ENCODE measurements at regions not wholly inside any gene's neighbourhood (a gene's known extent, or its start where the extent isn't known, plus 50 kb on each side); places are given as distances from the start of the nearest gene placed in this dataset.

- H3K36me3 Mint-ChIP-seq, result no peaks in the 10 kb centered on the region
- peaks cover 0 to 3% (median 0%) of the 10 kb centered on the region in 3 donors for H3K9me3 Mint-ChIP-seq
- H3K27ac ChIP-seq (ENCODE audit: low read length), result no peak overlapping the region
- ChIA-PET POLR2A (no interaction called here), CTCF (no interaction called here)
- H3K4me3 Mint-ChIP-seq, result no peak overlapping the region
- H3K4me1 ChIP-seq (ENCODE audit: control insufficient read depth in 1 of 2, extremely low read depth in 1 of 2, insufficient read depth in 2 of 2, low read length in 2 of 2), result no peaks in the 10 kb centered on the region
- H3K4me3 ChIP-seq (ENCODE audit: control insufficient read depth in 1 of 2, extremely low read depth in 1 of 2, low read length in 1 of 2), result no peak overlapping the region
- no peaks in the 10 kb centered on the region for H3K27me3 Mint-ChIP-seq
- H3K4me1 Mint-ChIP-seq, result no peaks in the 10 kb centered on the region
- DNase-seq, result no peak
- WGBS (ENCODE audit: insufficient coverage), result 86% methylated on average over 1 of the region's 2 CpGs
- no peak overlapping the region for H3K27ac Mint-ChIP-seq
- no peaks in the 10 kb centered on the region for H3K36me3 ChIP-seq (ENCODE audit: control insufficient read depth in 2 of 2, extremely low read depth in 1 of 2, insufficient read depth in 1 of 2, low read length in 1 of 2)
- no peaks in the 10 kb centered on the region for H3K9me3 ChIP-seq
- H3K27me3 ChIP-seq (replicated peaks in 1 of 2; ENCODE audit: control insufficient read depth in 2 of 2, extremely low read depth in 1 of 2, insufficient read depth in 2 of 2, low read length in 1 of 2), result no peaks in the 10 kb centered on the region
- ATAC-seq (replicated peaks in 1 of 4), result no peak
Measured at GRCh38 chr9:78676009-78676408, 379.1 kb downstream of the PSAT1 start.

GRCh38 chr9:78676623-78677022 is 379.7 kb downstream of the PSAT1 start:
- no peak overlapping the region for H3K4me3 ChIP-seq (ENCODE audit: control insufficient read depth in 1 of 2, extremely low read depth in 1 of 2, low read length in 1 of 2)
- H3K9me3 Mint-ChIP-seq, result peaks cover 0 to 3% (median 0%) of the 10 kb centered on the region in 3 donors
- H3K27ac ChIP-seq (ENCODE audit: low read length), result no peak overlapping the region
- ATAC-seq (replicated peaks in 1 of 4) (no peak), DNase-seq (no peak)
- ChIA-PET POLR2A (no interaction called here), CTCF (no interaction called here)
- no peaks in the 10 kb centered on the region for H3K36me3 Mint-ChIP-seq
- no peaks in the 10 kb centered on the region for H3K36me3 ChIP-seq (ENCODE audit: control insufficient read depth in 2 of 2, extremely low read depth in 1 of 2, insufficient read depth in 1 of 2, low read length in 1 of 2)
- H3K9me3 ChIP-seq, result no peaks in the 10 kb centered on the region
- H3K27ac Mint-ChIP-seq, result no peak overlapping the region
- no peaks in the 10 kb centered on the region for H3K4me1 ChIP-seq (ENCODE audit: control insufficient read depth in 1 of 2, extremely low read depth in 1 of 2, insufficient read depth in 2 of 2, low read length in 2 of 2)
- H3K4me3 Mint-ChIP-seq, result no peak overlapping the region
- H3K4me1 Mint-ChIP-seq, result no peaks in the 10 kb centered on the region
- no peaks in the 10 kb centered on the region for H3K27me3 Mint-ChIP-seq
- H3K27me3 ChIP-seq (replicated peaks in 1 of 2; ENCODE audit: control insufficient read depth in 2 of 2, extremely low read depth in 1 of 2, insufficient read depth in 2 of 2, low read length in 1 of 2), result no peaks in the 10 kb centered on the region

DNA sequence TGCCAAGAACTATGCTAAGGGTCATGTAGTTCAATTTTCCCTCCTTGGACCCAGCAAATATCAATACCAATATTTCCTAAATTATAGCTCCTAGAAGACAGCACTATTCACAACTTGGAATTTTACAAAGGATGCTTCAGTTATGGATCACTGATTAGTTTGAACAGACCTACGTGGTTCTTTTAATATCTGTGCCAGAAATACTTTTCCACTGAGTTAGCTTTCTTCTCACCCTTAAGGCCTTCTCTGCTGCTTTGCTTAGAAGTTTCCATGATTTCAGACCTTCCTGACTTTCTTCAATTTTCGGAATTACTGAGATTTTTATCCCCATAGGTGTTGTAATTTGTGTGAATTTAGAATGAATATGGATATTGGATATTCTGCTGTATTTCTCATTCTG is 380.4 kb downstream of the PSAT1 start:
- ATAC-seq (replicated peaks in 1 of 4) (no peak), DNase-seq (no peak)
- Mint-ChIP-seq H3K4me3 (no peak overlapping the region), H3K4me1 (no peaks in the 10 kb centered on the region), H3K9me3 (peaks cover 0 to 3% (median 2%) of the 10 kb centered on the region in 3 donors), H3K27ac (no peak overlapping the region), H3K36me3 (no peaks in the 10 kb centered on the region), H3K27me3 (no peaks in the 10 kb centered on the region)
- H3K27ac ChIP-seq (ENCODE audit: low read length), result no peak overlapping the region
- ChIA-PET CTCF (no interaction called here), POLR2A (no interaction called here)
- H3K9me3 ChIP-seq, result no peaks in the 10 kb centered on the region
- H3K36me3 ChIP-seq (ENCODE audit: control insufficient read depth in 2 of 2, extremely low read depth in 1 of 2, insufficient read depth in 1 of 2, low read length in 1 of 2), result no peaks in the 10 kb centered on the region
- H3K4me1 ChIP-seq (ENCODE audit: control insufficient read depth in 1 of 2, extremely low read depth in 1 of 2, insufficient read depth in 2 of 2, low read length in 2 of 2), result no peaks in the 10 kb centered on the region
- no peaks in the 10 kb centered on the region for H3K27me3 ChIP-seq (replicated peaks in 1 of 2; ENCODE audit: control insufficient read depth in 2 of 2, extremely low read depth in 1 of 2, insufficient read depth in 2 of 2, low read length in 1 of 2)
- H3K4me3 ChIP-seq (ENCODE audit: control insufficient read depth in 1 of 2, extremely low read depth in 1 of 2, low read length in 1 of 2), result no peak overlapping the region
- WGBS (ENCODE audit: insufficient coverage), result 67% methylated on average over 1 of the region's 2 CpGs

DNA sequence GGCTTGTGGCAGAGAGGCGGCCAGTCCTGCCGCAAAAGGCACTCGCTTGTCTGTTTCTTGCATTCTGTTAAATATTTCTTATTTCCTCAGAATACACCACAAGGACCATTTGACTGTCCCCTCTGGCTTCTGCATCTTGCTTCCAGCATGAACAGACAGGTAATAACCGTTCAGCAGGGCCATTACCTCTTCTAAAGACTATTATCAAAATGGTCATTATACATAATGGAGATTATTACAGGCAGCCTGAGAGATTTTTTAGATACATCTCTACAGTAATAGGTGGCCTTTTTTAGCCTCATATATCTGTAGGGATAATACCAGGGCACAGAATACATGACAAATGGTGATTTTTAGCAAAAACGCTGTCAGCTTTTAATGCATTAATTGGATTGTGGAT is 382.0 kb downstream of the PSAT1 start:
- H3K36me3 ChIP-seq (ENCODE audit: control insufficient read depth in 2 of 2, extremely low read depth in 1 of 2, insufficient read depth in 1 of 2, low read length in 1 of 2), result no peaks in the 10 kb centered on the region
- H3K4me1 ChIP-seq (ENCODE audit: control insufficient read depth in 1 of 2, extremely low read depth in 1 of 2, insufficient read depth in 2 of 2, low read length in 2 of 2), result no peaks in the 10 kb centered on the region
- no peaks in the 10 kb centered on the region for H3K27me3 ChIP-seq (replicated peaks in 1 of 2; ENCODE audit: control insufficient read depth in 2 of 2, extremely low read depth in 1 of 2, insufficient read depth in 2 of 2, low read length in 1 of 2)
- no peak for ATAC-seq (replicated peaks in 1 of 4)
- no peak overlapping the region for H3K27ac Mint-ChIP-seq
- WGBS (ENCODE audit: insufficient coverage), result 100% methylated on average over 3 of the region's 5 CpGs
- peaks cover 0 to 5% (median 3%) of the 10 kb centered on the region in 3 donors for H3K9me3 Mint-ChIP-seq
- H3K36me3 Mint-ChIP-seq, result no peaks in the 10 kb centered on the region
- no peak overlapping the region for H3K4me3 ChIP-seq (ENCODE audit: control insufficient read depth in 1 of 2, extremely low read depth in 1 of 2, low read length in 1 of 2)
- no peak overlapping the region for H3K27ac ChIP-seq (ENCODE audit: low read length)
- no peak overlapping the region for H3K4me3 Mint-ChIP-seq
- no peaks in the 10 kb centered on the region for H3K9me3 ChIP-seq
- CTCF ChIA-PET, result no interaction called here
- peaks cover 0 to 3% of the 10 kb centered on the region in 2 donors for H3K27me3 Mint-ChIP-seq
- no peaks in the 10 kb centered on the region for H3K4me1 Mint-ChIP-seq
- no peak for DNase-seq
- POLR2A ChIA-PET, result no interaction called here

- peaks cover 0 to 5% (median 3%) of the 10 kb centered on the region in 3 donors for H3K9me3 Mint-ChIP-seq
- peaks cover 0 to 3% of the 10 kb centered on the region in 2 donors for H3K27me3 Mint-ChIP-seq
- H3K4me1 Mint-ChIP-seq, result no peaks in the 10 kb centered on the region
- Histone ChIP-seq H3K9me3 (no peaks in the 10 kb centered on the region), H3K4me3 (ENCODE audit: control insufficient read depth in 1 of 2, extremely low read depth in 1 of 2, low read length in 1 of 2) (no peak overlapping the region), H3K27ac (ENCODE audit: low read length) (no peak overlapping the region), H3K27me3 (replicated peaks in 1 of 2; ENCODE audit: control insufficient read depth in 2 of 2, extremely low read depth in 1 of 2, insufficient read depth in 2 of 2, low read length in 1 of 2) (no peaks in the 10 kb centered on the region), H3K4me1 (ENCODE audit: control insufficient read depth in 1 of 2, extremely low read depth in 1 of 2, insufficient read depth in 2 of 2, low read length in 2 of 2) (no peaks in the 10 kb centered on the region), H3K36me3 (ENCODE audit: control insufficient read depth in 2 of 2, extremely low read depth in 1 of 2, insufficient read depth in 1 of 2, low read length in 1 of 2) (no peaks in the 10 kb centered on the region)
- CTCF ChIA-PET, result no interaction called here
- WGBS (ENCODE audit: insufficient coverage), result 100% methylated on average over 1 of the region's 3 CpGs
- POLR2A ChIA-PET, result no interaction called here
- DNase-seq (no peak), ATAC-seq (replicated peaks in 1 of 4) (no peak)
- no peak overlapping the region for H3K27ac Mint-ChIP-seq
- H3K36me3 Mint-ChIP-seq, result no peaks in the 10 kb centered on the region
- no peak overlapping the region for H3K4me3 Mint-ChIP-seq
Measured at GRCh38 chr9:78680196-78680595, 383.3 kb downstream of the PSAT1 start.

DNA sequence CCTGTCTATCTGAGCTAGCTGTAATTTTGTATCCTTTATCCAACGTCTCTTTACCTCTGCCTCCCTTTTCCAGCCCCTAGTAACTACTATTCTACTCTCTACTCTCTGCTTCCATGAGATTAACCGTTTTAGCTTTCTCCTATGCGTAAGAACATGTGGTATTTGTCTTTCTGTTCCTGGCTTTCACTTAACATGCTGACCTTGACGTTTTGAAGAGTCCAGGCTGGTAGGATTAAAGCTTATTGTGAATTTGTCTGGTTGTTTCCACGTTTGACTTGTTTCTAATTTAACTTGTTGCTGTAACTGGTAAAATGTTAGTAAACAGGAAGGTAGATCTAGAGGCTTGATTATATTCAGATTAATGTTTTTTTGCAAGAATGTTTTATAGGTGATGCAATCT is 385.3 kb downstream of the PSAT1 start:
- Histone ChIP-seq H3K4me1 (ENCODE audit: control insufficient read depth in 1 of 2, extremely low read depth in 1 of 2, insufficient read depth in 2 of 2, low read length in 2 of 2) (no peaks in the 10 kb centered on the region), H3K27ac (ENCODE audit: low read length) (no peak overlapping the region), H3K27me3 (replicated peaks in 1 of 2; ENCODE audit: control insufficient read depth in 2 of 2, extremely low read depth in 1 of 2, insufficient read depth in 2 of 2, low read length in 1 of 2) (no peaks in the 10 kb centered on the region), H3K4me3 (ENCODE audit: control insufficient read depth in 1 of 2, extremely low read depth in 1 of 2, low read length in 1 of 2) (no peak overlapping the region), H3K36me3 (ENCODE audit: control insufficient read depth in 2 of 2, extremely low read depth in 1 of 2, insufficient read depth in 1 of 2, low read length in 1 of 2) (no peaks in the 10 kb centered on the region), H3K9me3 (no peaks in the 10 kb centered on the region)
- H3K27me3 Mint-ChIP-seq, result peaks cover 0 to 3% of the 10 kb centered on the region in 2 donors
- peaks cover 0 to 6% (median 5%) of the 10 kb centered on the region in 3 donors for H3K9me3 Mint-ChIP-seq
- ChIA-PET POLR2A (no interaction called here), CTCF (no interaction called here)
- WGBS (ENCODE audit: insufficient coverage), result 56% methylated on average over 3 of the region's 5 CpGs
- DNase-seq, result no peak
- H3K4me3 Mint-ChIP-seq, result no peak overlapping the region
- H3K36me3 Mint-ChIP-seq, result no peaks in the 10 kb centered on the region
- H3K4me1 Mint-ChIP-seq, result no peaks in the 10 kb centered on the region
- no peak overlapping the region for H3K27ac Mint-ChIP-seq
- ATAC-seq (replicated peaks in 1 of 4), result no peak

GRCh38 chr9:78685471-78685870 is 388.5 kb downstream of the PSAT1 start:
- ATAC-seq (replicated peaks in 1 of 4) (no peak), DNase-seq (no peak)
- Histone ChIP-seq H3K9me3 (no peaks in the 10 kb centered on the region), H3K4me3 (ENCODE audit: control insufficient read depth in 1 of 2, extremely low read depth in 1 of 2, low read length in 1 of 2) (no peak overlapping the region), H3K27ac (ENCODE audit: low read length) (no peak overlapping the region), H3K36me3 (ENCODE audit: control insufficient read depth in 2 of 2, extremely low read depth in 1 of 2, insufficient read depth in 1 of 2, low read length in 1 of 2) (no peaks in the 10 kb centered on the region), H3K4me1 (ENCODE audit: control insufficient read depth in 1 of 2, extremely low read depth in 1 of 2, insufficient read depth in 2 of 2, low read length in 2 of 2) (no peaks in the 10 kb centered on the region), H3K27me3 (replicated peaks in 1 of 2; ENCODE audit: control insufficient read depth in 2 of 2, extremely low read depth in 1 of 2, insufficient read depth in 2 of 2, low read length in 1 of 2) (no peaks in the 10 kb centered on the region)
- Mint-ChIP-seq H3K9me3 (peaks cover 0 to 11% (median 5%) of the 10 kb centered on the region in 3 donors), H3K4me1 (no peaks in the 10 kb centered on the region), H3K27me3 (peaks cover 0 to 9% of the 10 kb centered on the region in 2 donors), H3K36me3 (no peaks in the 10 kb centered on the region), H3K4me3 (no peak overlapping the region), H3K27ac (no peak overlapping the region)
- CTCF ChIA-PET, result no interaction called here
- POLR2A ChIA-PET, result interaction anchor here in 1 of 2 donors (0.6 kb wide), 1 partner anchor 132 kb away, joined by 9 read pairs; no protein-coding TSS in a partner anchor
- no CpG with 5 or more reads among the region's 1 CpG for WGBS (ENCODE audit: insufficient coverage)

Data from T-cell (primary cell).